CD4-positive, CD25-positive, alpha-beta regulatory T cell (primary cell): ENCODE measurements at regions not wholly inside any gene's neighbourhood (a gene's known extent, or its start where the extent isn't known, plus 50 kb on each side); places are given as distances from the start of the nearest gene placed in this dataset.

Experiments used
- ATAC-seq, 2 donors: fragments of 150-1000 bp; cut with Tn5 transposase; one replicate each; pipeline ENCODE4 v1.10.0; 2021; ENCODE audit warnings: low read depth in 2 of 2, moderate number of reproducible peaks in 2 of 2, moderate library complexity in 1 of 2
- DNase-seq, 3 donors: peaks; one replicate each; pipeline versions ENCODE4 v3.0.0 to v3.0.0-alpha.2; 2012 to 2022; ENCODE audit warnings: mixed read lengths in 1 of 3
- H3K27ac ChIP-seq: one replicate; pipeline ENCODE4 v1.7.0; 2013; ENCODE audit warnings: mild to moderate bottlenecking, low read length; ENCODE audit not compliant: insufficient read depth, poor library complexity, severe bottlenecking
- H3K27me3 ChIP-seq: one replicate; pipeline ENCODE4 v1.7.0; 2013; ENCODE audit warnings: low read length; ENCODE audit not compliant: control insufficient read depth, insufficient read depth
- H3K36me3 ChIP-seq: one replicate; pipeline ENCODE4 v1.7.0; 2013; ENCODE audit warnings: mild to moderate bottlenecking, low read length, moderate library complexity; ENCODE audit not compliant: control insufficient read depth, insufficient read depth
- H3K4me1 ChIP-seq: 2 replicates; pipeline ENCODE4 v1.7.0; 2013; ENCODE audit warnings: mild to moderate bottlenecking, low read length; ENCODE audit not compliant: insufficient read depth, control insufficient read depth, poor library complexity, severe bottlenecking
- H3K4me3 ChIP-seq: one replicate; pipeline ENCODE4 v1.7.0; 2013; ENCODE audit warnings: low read depth, mild to moderate bottlenecking, low read length, moderate library complexity
- H3K9me3 ChIP-seq, 2 experiments: 1 replicate in 1 of 2; 2 replicates in 1 of 2; pipeline ENCODE4 v1.7.0; 2013; ENCODE audit warnings: low read length in 2 of 2, mild to moderate bottlenecking in 1 of 2, moderate library complexity in 1 of 2; ENCODE audit not compliant: control insufficient read depth in 2 of 2
- H3K27ac Mint-ChIP-seq, 3 donors: one replicate each; pipeline ENCODE4 v1.8.0; 2020 to 2022; ENCODE audit warnings: mild to moderate bottlenecking in 3 of 3, mixed read lengths in 3 of 3, moderate library complexity in 2 of 3
- H3K27me3 Mint-ChIP-seq: one replicate; pipeline ENCODE4 v1.8.0; 2022; ENCODE audit warnings: mild to moderate bottlenecking, mixed read lengths
- H3K36me3 Mint-ChIP-seq: one replicate; pipeline ENCODE4 v1.8.0; 2020; ENCODE audit warnings: mixed read lengths
- H3K4me1 Mint-ChIP-seq, 4 donors: one replicate each; pipeline ENCODE4 v1.8.0; 2020 to 2022; ENCODE audit warnings: mixed read lengths in 4 of 4, mild to moderate bottlenecking in 1 of 4
- H3K4me3 Mint-ChIP-seq, 4 donors: one replicate each; pipeline ENCODE4 v1.8.0; 2020 to 2022; ENCODE audit warnings: mild to moderate bottlenecking in 4 of 4, mixed read lengths in 4 of 4, moderate library complexity in 3 of 4
- H3K9me3 Mint-ChIP-seq, 7 donors: one replicate each; pipeline ENCODE4 v1.8.0; 2020 to 2022; ENCODE audit warnings: mixed read lengths in 7 of 7, mild to moderate bottlenecking in 3 of 7, moderate library complexity in 2 of 7

- Mint-ChIP-seq H3K9me3 (peaks cover 1 to 9% (median 3%) of the 10 kb centered on the region in 7 donors), H3K4me3 (no peak overlapping the region), H3K27me3 (no peaks in the 10 kb centered on the region), H3K36me3 (no peaks in the 10 kb centered on the region), H3K4me1 (no peaks in the 10 kb centered on the region), H3K27ac (no peak overlapping the region)
- ATAC-seq (no peak), DNase-seq (no peak)
- H3K27me3 ChIP-seq = no peaks in the 10 kb centered on the region
- H3K27ac ChIP-seq = no peak overlapping the region
- H3K4me3 ChIP-seq = no peak overlapping the region
- no peaks in the 10 kb centered on the region for H3K36me3 ChIP-seq
- no peaks in the 10 kb centered on the region for H3K4me1 ChIP-seq
- no peaks in the 10 kb centered on the region for H3K9me3 ChIP-seq
Measured at GRCh38 chr1:188584119-188584518, 1755.4 kb downstream of the PLA2G4A start.

- Mint-ChIP-seq H3K27me3 (no peaks in the 10 kb centered on the region), H3K4me3 (no peak overlapping the region), H3K4me1 (no peaks in the 10 kb centered on the region), H3K27ac (no peak overlapping the region), H3K36me3 (no peaks in the 10 kb centered on the region), H3K9me3 (peaks cover 0 to 18% (median 5%) of the 10 kb centered on the region in 7 donors)
- DNase-seq (no peak), ATAC-seq (no peak)
- H3K9me3 ChIP-seq = no peaks in the 10 kb centered on the region
- H3K4me1 ChIP-seq = no peaks in the 10 kb centered on the region
- no peak overlapping the region for H3K4me3 ChIP-seq
- H3K36me3 ChIP-seq = no peaks in the 10 kb centered on the region
- H3K27me3 ChIP-seq = no peaks in the 10 kb centered on the region
- H3K27ac ChIP-seq = no peak overlapping the region
Measured at GRCh38 chr1:188590641-188591040, 1761.9 kb downstream of the PLA2G4A start.

GRCh38 chr1:188594542-188595235 lies 1765.9 kb downstream of the PLA2G4A start:
- Mint-ChIP-seq H3K9me3 (peaks cover 0 to 22% (median 3%) of the 10 kb centered on the region in 7 donors), H3K4me1 (no peaks in the 10 kb centered on the region), H3K27ac (no peak overlapping the region), H3K4me3 (no peak overlapping the region), H3K36me3 (no peaks in the 10 kb centered on the region), H3K27me3 (no peaks in the 10 kb centered on the region)
- Histone ChIP-seq H3K27me3 (no peaks in the 10 kb centered on the region), H3K4me1 (no peaks in the 10 kb centered on the region), H3K27ac (no peak overlapping the region), H3K4me3 (no peak overlapping the region), H3K9me3 (no peaks in the 10 kb centered on the region), H3K36me3 (no peaks in the 10 kb centered on the region)
- ATAC-seq = no peak
- no peak for DNase-seq

- Histone ChIP-seq H3K27me3 (no peaks in the 10 kb centered on the region), H3K27ac (no peak overlapping the region), H3K9me3 (no peaks in the 10 kb centered on the region), H3K4me1 (no peaks in the 10 kb centered on the region), H3K4me3 (no peak overlapping the region), H3K36me3 (no peaks in the 10 kb centered on the region)
- Mint-ChIP-seq H3K4me1 (no peaks in the 10 kb centered on the region), H3K27me3 (no peaks in the 10 kb centered on the region), H3K36me3 (no peaks in the 10 kb centered on the region), H3K4me3 (no peak overlapping the region), H3K27ac (no peak overlapping the region), H3K9me3 (peaks cover 0 to 12% (median 1%) of the 10 kb centered on the region in 7 donors)
- no peak for ATAC-seq
- no peak for DNase-seq
Measured at GRCh38 chr1:188599313-188599712, 1770.6 kb downstream of the PLA2G4A start.

- no peak overlapping the region for H3K4me3 Mint-ChIP-seq
- no peak for ATAC-seq
Measured at GRCh38 chr1:188611432-188611831, 1782.7 kb downstream of the PLA2G4A start.

GRCh38 chr1:188615321-188615720 lies 1786.6 kb downstream of the PLA2G4A start:
- Histone ChIP-seq H3K4me1 (no peaks in the 10 kb centered on the region), H3K36me3 (no peaks in the 10 kb centered on the region), H3K4me3 (no peak overlapping the region), H3K27ac (no peak overlapping the region), H3K9me3 (no peaks in the 10 kb centered on the region), H3K27me3 (no peaks in the 10 kb centered on the region)
- H3K36me3 Mint-ChIP-seq = no peaks in the 10 kb centered on the region
- no peak overlapping the region for H3K4me3 Mint-ChIP-seq
- peaks cover 2 to 20% (median 11%) of the 10 kb centered on the region in 7 donors for H3K9me3 Mint-ChIP-seq
- no peak for ATAC-seq
- H3K27ac Mint-ChIP-seq = no peak overlapping the region
- no peak for DNase-seq
- no peaks in the 10 kb centered on the region for H3K4me1 Mint-ChIP-seq
- no peaks in the 10 kb centered on the region for H3K27me3 Mint-ChIP-seq

More at GRCh38 chr1:188611432-188611831, 1782.7 kb downstream of the PLA2G4A start:
- Histone ChIP-seq H3K9me3 (no peaks in the 10 kb centered on the region), H3K36me3 (no peaks in the 10 kb centered on the region), H3K27ac (no peak overlapping the region), H3K27me3 (no peaks in the 10 kb centered on the region), H3K4me1 (no peaks in the 10 kb centered on the region), H3K4me3 (no peak overlapping the region)
- no peak for DNase-seq
- Mint-ChIP-seq H3K4me1 (no peaks in the 10 kb centered on the region), H3K36me3 (no peaks in the 10 kb centered on the region), H3K27me3 (no peaks in the 10 kb centered on the region), H3K27ac (no peak overlapping the region), H3K9me3 (peaks cover 2 to 24% (median 14%) of the 10 kb centered on the region in 7 donors)

GRCh38 chr1:188620236-188620635 lies 1791.5 kb downstream of the PLA2G4A start:
- Histone ChIP-seq H3K27ac (no peak overlapping the region), H3K27me3 (no peaks in the 10 kb centered on the region), H3K9me3 (no peaks in the 10 kb centered on the region), H3K36me3 (no peaks in the 10 kb centered on the region), H3K4me1 (no peaks in the 10 kb centered on the region), H3K4me3 (no peak overlapping the region)
- no peaks in the 10 kb centered on the region for H3K27me3 Mint-ChIP-seq
- peaks cover 0 to 11% (median 7%) of the 10 kb centered on the region in 7 donors for H3K9me3 Mint-ChIP-seq
- DNase-seq (no peak), ATAC-seq (no peak)
- no peaks in the 10 kb centered on the region for H3K36me3 Mint-ChIP-seq
- H3K4me3 Mint-ChIP-seq = no peak overlapping the region
- H3K27ac Mint-ChIP-seq = no peak overlapping the region
- no peaks in the 10 kb centered on the region for H3K4me1 Mint-ChIP-seq

GRCh38 chr1:188641566-188642211 lies 1812.9 kb downstream of the PLA2G4A start:
- Mint-ChIP-seq H3K27ac (no peak overlapping the region), H3K36me3 (no peaks in the 10 kb centered on the region)

More at GRCh38 chr1:188641566-188642211, 1812.9 kb downstream of the PLA2G4A start:
- Histone ChIP-seq H3K27me3 (no peaks in the 10 kb centered on the region), H3K27ac (no peak overlapping the region), H3K36me3 (no peaks in the 10 kb centered on the region), H3K9me3 (peaks cover 0 to 2% of the 10 kb centered on the region in 2 experiments), H3K4me1 (no peaks in the 10 kb centered on the region), H3K4me3 (no peak overlapping the region)
- no peaks in the 10 kb centered on the region for H3K27me3 Mint-ChIP-seq
- H3K9me3 Mint-ChIP-seq = peaks cover 2 to 21% (median 5%) of the 10 kb centered on the region in 7 donors
- no peak overlapping the region for H3K4me3 Mint-ChIP-seq
- no peak for DNase-seq
- no peak for ATAC-seq
- H3K4me1 Mint-ChIP-seq = no peaks in the 10 kb centered on the region
